Suppressor macrophage treated with lipopolysaccharide for 1 hour (primary cell): ENCODE measurements at regions not wholly inside any gene's neighbourhood (a gene's known extent, or its start where the extent isn't known, plus 50 kb on each side); places are given as distances from the start of the nearest gene placed in this dataset.
"Not testable (repeated sequence)": the region's sequence is repeated elsewhere in the genome, so short reads cannot be mapped to it uniquely, and the experiment has no call there.

ENCODE experiments used
- DNase-seq, 3 donors: peaks; one replicate each; pipeline ENCODE4 v3.0.0-alpha.2; 2020 to 2022

DNA sequence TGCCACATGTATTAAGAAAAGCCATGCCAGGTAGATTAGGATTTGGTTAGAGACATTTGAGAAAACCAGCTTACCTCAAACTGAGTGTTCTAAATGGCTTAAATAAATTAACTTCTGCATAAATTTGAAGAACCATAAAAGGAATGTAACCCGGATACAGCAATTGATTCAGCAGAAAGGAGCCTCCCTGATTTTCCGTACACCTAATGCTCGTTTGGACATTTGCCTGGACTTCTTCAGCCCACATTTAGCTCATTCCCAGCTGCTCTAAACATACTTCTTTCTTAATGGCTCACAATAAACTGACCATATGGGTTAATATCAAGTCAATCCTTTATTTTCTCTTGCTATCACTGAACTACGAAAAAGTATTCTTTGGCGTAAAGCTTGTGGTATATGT, 392.4 kb downstream of the ZNF516 start:
- no peak for DNase-seq

DNA sequence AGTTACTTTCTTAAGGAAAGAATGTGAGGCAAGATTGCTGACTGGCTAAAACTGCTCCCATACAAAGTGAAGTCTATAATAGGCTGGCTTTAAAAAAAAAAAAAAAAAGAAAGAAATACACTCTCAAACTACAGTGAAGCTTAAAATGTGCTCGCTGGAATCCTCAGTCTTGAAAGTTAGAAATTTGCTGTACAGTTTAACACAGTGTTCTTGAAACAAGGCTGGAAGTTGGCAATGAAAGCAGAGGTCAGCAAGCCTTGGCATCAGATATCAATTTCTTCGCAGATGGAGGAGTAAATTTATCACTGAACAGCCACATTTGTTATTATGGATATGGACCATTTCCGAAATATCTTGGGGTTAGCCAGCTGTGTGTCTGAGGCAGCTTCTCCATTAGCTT, 392.9 kb downstream of the ZNF516 start:
- no peak for DNase-seq

DNA sequence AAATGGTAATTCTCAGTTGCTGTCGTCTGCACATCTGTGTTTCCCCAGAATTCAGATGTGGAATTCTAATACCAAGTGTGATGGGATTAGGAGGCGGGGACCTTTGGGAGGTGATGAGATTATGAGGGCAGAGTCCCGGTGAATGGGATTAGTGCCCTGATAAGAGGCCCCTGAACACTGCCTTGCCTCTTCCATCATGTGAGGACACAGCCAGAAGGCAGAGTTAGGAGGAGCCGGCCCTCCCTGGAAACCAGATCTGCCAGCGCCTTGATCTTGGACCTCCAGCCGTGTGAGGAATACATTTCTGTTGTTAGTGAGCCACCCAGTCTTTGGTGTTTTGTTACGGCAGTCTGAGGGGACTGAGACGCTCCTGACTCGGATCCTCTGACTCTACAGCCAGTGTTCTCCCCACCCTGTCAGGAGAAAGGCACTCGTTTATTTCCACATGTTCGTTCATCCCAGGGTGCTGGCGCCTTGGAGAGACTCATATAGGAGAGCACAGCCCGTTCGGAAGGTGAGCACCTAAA, 395.0 kb downstream of the ZNF516 start:
- no peak for DNase-seq

DNA sequence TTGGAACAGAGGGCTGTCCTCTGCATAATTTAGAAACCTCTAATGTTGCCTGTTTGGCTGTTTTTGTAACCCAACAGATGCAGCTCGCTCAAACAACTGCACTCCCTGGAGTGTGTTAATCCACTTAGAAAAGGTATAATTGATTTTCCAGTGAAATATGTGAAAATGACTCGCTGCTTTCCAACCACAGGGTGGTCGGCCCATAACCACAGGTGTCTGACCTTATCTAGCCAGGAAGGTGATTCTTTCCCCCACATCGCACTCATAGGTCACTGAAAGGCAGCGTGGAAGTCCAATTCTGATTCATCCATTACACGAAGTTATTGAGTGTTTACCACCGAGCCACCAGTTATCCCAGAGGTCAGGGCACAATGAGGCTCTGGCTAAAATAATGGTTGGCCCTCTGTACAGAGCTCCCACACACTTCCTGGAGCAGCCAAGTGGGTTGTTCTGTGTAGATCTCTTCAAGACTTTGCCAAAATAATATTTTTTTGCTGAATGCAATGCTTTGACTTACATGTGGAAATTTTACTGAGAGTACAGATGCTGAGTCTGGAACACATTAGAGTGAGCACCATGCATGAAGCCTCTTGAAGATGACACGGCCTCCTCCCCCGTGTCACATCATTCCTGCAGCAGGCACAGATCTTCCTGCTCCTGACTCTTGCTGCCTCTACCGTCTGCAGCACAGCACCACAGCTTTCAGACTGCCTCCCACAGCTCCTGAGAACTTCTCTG, 396.2 kb downstream of the ZNF516 start:
- no peak for DNase-seq

DNA sequence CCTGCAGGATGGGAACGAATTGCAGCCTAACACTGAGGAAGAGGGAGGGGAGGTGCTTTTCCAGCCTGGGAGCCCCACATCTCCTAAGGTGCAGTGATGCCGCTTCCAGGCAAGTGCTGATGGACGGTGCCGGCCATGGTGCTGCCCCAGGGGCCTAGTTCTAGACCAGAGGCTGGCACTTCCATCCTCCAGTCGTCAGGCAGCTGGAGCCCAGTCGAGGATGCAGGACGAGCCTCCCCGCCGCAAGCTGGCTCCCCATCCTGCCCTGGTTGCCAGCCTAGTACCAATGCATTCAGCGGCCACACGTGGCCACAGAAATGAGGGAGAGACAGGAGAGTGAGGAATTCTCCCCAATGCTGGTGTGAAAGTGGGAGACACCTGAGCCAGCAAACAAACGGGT, 413.5 kb downstream of the ZNF516 start:
- no peak for DNase-seq

DNA sequence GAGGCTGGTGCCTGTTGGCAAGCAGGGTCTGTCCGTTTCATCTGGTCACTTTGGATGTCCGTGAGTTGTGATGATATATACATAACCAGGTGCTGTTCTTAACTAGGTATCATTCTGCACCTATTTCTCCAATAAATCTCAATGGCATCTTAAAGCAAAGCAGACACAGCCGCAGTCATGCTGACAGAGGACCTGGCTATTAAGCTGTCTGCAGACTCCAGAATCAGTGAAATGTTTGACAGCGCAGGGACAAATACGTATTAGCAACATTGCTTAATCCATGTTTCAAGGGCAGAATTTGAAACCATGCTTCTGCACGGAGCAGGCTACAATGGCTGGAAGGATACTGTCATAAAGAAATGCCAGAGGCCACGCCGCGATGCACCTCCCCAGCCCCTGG, 414.6 kb downstream of the ZNF516 start:
- DNase-seq = no peak

DNA sequence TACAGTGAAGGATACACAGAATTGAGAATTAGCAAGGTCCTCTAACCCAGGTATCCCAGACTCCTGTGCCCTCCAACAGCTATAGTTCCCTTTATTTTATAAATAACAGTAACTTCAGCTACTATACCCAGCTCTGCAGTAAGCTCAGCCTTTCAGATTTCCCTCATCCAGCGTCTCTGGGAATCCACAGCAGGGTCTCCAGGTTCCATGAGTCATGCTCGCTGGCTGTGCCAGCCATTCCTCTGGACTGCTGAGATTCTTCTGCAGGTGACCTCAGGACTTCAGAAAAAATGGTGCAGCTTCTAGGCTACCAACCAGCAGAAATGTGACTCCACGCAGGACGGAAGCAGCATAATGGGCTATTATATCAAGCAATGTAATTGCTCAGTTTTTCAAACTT, 419.3 kb downstream of the ZNF516 start:
- no peak for DNase-seq

DNA sequence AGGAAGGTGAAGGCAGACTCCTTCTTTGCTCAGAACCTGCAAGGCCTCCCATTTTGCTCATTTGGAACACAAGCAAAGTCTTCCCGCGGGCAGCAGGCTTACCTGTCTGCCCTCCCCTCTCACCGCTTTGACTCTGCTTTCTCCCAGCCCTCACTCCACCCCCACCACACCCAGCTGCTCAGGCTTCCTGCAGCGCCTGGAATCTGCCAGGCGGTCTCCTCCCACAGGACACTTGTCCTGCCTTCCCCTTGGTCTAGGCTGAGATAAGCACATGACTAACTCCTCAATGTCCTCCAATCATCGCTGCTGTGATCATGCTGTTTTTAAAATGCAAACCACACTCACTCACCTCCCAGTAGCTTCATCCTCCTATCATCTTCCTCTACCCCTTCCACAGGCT, 430.0 kb downstream of the ZNF516 start:
- no peak for DNase-seq

DNA sequence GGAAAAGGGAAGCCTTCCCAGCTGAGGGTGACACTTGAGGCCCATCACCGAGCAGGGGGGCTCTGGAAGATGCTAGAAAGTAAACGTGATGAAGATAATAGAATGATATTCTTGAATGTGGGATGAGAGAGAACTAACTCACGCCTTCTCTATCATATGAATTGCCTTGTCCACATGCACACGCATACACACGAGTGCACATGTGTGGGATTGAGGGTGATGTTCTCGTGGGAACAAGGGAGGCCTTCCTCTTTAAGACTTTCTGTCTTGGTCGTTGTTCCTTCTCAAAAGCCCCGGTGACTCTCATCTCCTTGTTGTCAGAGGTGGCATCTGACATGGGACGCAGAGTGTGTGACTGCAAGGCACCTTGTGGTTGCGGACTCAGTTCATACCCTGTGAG, 436.9 kb downstream of the ZNF516 start:
- no peak for DNase-seq

DNA sequence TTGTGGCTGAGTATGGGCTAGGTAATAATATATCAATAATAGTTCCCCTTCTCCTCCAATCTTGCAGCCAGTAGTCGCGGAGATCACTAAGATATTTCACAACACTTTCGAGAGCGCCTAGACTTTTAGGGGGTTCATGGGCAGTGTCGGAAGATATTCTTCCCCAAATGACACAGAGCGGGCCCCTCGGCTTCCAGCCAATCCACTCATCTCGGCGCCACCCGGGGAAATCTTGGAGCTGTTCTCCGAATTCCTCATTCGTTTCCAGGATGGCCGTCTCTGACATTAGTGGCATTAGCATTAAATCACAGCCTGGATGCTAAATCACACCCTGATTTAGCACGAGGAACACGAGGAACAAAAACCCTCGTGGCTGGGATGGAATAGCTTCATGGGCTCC, 437.7 kb downstream of the ZNF516 start:
- DNase-seq = no peak

DNA sequence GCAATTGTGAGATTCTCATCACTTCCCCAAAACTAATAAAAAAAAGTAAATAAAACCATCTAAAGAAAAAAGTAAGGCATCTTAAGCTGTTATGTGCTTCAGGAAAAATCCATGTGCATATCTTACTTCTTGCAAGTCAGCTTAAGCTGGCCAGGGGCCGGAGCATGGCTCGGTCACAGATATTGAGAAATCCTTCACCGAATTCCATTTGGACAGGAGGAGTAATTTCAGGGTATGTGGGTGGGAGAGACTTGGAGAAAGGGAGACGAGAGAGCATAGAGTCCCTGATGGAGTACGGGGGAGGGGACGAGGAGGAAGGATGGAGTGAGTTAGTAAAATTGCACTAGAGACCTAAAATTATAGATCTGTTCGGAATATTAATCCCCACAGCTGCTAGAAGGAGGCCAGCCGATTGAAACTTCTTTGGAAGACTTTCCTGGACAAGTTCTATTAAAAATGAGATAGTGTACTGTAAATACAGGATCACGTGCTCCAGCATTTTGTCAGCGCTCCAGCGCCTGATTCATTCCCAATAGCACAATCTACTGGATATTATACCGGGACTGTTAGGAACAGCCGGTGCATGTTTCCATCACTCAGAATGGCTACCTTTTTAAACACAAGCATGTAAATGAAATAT, 438.5 kb downstream of the ZNF516 start:
- DNase-seq = no peak

DNA sequence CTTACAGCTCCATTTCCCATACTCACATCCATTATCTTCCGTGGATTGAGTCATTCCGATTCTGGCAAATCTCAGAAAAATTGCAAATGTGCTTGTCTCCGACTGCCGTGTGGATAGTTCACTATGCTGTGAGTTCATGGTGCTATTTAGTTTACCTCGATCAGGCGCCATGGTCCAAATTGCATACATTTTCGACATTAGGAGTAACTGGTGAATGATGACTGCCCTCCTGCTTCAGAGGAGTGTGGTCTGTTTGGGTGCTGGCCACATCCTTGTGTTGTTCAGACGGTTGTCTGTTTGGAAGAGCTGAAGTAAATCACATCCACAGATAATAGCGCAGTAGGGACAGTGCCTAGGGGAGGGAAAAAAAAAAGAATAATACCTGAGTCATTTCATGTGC, 439.5 kb downstream of the ZNF516 start:
- no peak for DNase-seq

DNA sequence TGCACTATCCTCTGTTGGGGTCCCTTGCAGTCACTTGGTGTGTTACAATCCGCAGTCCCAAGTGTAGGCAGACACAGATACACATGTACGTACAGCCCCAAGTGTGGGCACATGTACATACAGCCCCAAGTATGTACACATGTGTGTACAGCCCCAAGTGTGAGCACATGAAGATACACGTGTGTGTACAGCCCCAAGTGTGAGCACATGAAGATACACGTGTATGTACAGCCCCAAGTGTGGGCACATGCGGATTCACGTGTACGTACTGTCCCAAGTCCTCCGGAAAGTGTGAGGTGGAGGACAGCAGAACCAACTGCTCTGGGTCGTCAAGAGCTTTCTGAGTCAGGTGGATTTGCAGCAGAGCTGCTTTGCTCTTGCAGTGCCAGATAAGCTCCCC, 440.0 kb downstream of the ZNF516 start:
- no peak for DNase-seq

DNA sequence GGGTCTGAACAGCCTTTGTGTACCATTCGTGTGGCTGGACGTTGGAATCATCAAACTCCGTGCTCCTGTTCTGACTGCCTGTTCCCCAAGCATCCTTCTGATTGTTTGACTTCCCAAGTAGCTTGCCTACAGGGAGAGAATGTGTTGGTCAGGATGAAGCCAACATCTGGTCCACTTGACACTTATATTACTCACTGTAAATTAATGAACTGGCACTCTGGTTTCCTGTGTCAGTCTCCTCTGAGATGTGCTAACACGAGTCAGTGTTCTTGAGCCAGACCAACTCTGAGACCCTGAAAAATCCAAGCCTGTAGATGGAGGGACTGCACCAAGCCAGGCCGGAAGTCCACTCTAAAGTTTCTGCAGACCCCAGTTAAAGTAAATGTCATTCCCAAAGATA, 440.9 kb downstream of the ZNF516 start:
- no peak for DNase-seq

DNA sequence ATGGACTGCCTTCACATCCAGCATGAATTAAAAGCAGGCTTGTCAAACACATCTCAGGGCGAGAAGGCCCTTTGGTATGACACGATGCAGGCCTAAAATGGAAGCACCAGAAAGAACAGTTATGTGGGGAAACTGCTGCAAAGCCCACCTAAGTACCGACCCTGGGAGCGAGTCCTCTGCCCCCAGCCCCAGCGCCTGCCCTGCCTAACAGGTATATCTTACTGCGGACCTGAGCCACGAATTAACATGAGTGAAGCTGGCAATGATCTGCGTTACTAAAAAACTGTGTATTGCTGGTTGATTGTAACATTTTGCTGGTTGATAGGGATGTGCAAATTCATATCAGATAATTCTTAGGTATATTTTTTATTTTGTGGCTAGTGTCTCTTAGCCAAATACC, 441.5 kb downstream of the ZNF516 start:
- no peak for DNase-seq

DNA sequence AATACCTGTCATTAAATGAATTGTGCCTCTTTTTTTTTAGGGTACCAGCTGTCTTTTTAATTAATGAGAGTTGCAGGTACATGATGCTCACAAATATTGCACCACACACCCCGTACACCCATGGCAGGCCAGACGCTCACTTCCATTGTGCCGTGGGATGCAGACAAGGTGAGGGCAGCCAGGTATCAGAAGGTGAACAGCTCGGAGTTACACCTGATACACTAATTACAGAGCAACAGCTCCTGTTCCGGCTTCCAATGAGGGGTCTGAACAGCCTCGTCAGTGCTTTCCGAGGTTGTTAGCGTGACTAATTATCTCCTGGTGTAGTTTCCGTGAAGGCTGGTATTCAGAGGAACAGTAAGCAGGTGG, 442.8 kb downstream of the ZNF516 start:
- no peak for DNase-seq

DNA sequence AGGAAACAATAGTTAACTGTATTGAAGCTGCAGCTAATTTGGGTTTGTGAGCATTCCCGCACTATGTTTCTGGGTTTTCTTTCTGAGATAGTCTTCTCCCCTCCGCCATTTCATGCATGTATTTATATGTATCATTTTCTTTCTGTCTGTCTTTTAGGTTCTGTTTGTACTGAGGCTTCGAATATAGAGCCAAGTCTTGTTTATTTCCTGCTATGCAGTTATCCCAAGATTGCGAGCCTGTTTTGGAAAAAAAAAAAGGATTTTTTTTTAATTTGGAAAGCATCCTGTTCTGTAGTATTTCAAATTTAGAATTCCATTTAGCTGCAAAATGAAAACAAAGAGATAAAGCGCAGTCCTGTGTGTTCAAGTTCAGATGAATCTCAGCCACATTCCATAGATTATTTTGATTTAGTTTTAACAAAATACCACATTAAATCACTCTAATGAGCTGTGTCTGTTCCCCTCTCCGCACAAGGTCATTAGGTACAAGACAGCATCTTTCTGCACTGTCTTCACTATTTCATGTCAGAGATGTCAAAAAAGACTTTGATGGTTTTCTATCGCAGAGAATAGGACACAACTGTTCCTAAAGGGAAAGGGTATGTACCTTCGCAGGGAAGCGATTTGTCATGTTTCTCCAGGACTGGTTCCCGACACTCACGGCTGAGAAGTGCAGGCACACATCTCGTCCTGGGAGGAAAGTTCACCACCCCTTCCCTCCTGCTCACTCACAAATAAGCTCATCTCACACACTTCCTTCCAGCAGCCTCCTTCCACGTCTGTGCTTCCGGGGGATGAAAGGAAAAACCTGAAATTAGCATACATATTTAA, 443.4 kb downstream of the ZNF516 start:
- DNase-seq = no peak

DNA sequence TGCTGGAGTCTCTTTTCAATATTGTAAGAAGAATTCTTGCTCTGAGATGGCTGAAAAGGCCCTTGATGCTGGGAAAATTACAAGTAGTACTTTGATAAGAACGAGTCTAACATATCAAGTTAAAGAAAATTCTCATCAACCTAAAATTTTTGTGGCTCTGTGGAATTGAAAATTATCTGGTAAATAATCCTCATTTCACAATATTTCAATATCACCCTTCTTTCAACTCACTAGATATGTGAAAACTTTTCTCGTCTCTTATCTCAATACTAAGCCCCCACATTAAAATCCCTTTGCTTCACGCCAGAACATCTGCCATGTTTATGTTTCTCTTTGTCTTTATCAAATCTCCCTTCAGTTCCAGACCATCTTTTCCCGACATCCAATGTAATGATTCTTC, 448.8 kb downstream of the ZNF516 start:
- no peak for DNase-seq

DNA sequence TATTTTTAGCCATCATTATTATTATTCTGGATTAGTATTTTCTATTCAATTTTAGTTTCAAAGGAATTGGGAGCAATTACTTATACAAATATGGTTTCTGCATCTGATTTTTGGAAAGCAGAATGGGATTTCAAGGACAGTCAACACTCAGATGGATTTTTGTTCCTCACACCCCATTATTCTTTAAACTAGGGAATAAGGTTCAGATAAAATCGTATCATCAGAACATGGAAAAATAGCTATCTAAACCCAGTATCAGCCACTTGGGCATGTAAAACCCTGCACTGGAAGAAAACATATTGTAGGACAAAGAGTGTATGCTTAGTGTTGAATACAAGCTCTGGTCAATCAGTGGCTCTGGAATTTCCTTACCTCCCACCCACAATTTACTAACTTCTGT, 452.5 kb downstream of the ZNF516 start:
- DNase-seq = no peak

DNA sequence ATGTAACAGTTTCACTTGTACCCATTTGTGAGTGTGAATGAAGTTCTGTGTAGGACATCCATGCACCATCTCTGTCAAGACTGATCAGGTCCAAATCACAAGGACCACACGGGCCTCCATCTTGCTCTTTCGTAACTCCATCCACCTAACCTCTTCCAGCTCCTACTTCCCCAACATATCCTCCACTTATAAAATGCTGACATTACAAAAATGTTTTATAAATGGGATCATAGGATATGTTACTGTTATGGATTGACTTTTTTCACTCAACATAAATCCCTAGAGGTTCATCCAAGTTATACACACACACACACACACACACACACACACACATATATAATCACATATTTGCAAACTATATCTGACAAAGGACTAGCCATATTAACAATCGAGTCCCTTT, 476.8 kb downstream of the ZNF516 start:
- DNase-seq = no peak

DNA sequence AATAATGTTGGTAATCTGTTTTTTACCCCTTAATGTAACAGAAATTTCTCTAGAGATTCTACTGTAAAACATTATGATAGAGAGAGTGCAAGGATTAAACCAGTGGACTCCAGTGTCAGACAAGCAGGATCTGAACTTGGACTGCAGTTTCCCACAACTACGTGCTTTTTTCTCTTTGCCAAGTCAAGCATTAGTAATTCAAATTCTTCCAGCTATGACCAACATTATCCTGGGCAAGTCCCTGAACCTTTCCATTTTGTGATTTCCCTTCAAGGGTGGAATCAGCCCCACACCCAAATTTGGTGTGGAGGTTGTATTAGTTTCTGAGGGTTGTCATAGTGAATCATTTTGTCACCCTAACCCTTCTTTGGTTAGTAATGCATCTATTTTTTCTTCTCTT, 482.0 kb downstream of the ZNF516 start:
- no peak for DNase-seq

DNA sequence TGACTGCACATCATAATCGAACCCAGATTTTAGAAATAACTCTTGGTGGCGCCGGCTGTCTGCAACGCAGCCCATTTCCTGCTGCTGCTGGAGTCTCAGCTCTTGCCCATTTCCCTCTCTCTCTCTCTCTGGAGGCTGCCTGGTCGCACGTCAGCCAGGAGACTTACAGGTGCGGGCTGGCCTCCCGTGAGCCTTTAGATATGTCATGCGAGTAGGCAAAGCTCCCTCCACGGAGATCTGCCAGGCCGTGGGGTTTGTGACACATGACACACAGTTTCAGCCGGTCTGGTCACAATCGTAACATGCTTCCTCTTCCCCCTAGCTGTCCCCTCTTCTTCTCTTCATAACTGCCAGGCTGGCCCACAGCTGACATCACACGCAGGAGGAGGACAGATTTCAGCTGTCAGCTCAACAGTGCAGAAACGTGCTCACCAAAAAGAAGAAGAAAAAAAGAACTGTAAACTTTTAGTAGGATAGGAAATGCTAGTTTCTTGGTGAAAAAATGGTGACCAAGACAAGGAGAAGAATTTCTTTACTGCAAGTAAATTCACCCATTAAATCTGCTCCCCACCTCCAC, 489.3 kb downstream of the ZNF516 start:
- no peak for DNase-seq

DNA sequence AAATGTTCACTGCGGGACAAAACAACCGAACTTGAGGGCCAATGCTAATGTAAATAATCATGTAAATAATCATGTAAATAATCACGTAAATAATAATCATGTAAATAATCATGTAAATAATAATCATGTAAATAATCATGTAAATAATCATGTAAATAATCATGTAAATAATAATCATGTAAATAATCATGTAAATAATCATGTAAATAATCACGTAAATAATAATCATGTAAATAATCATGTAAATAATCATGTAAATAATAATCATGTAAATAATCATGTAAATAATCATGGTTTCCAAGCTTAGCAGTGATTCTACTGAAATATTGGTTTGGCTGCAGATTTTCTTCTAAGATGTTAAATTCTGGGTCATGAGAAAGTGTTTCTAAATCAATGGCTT, 507.1 kb downstream of the ZNF516 start:
- not testable (repeated sequence) for DNase-seq

DNA sequence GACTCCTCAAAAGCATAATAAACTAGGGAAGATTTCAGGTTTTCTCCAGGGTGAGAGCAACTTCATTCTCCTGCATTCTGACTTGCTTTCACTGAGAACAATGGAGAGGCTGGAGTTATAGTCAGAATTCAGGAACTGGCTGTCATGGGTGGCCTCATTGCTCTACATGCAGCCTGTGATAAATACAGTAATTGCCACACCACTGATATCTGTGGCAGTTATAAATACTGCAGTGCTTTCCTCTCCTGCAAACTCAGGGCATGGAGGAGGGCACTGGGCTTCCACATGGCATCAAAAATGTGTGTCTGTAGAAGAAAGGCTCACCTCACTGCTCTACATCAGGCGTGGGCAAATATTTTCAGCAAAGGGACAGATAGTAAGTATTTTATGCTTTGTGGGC, 510.2 kb downstream of the ZNF516 start:
- no peak for DNase-seq
